GM10266 (cell line): ENCODE measurements at regions not wholly inside any gene's neighbourhood (a gene's known extent, or its start where the extent isn't known, plus 50 kb on each side); places are given as distances from the start of the nearest gene placed in this dataset.
"Not testable (repeated sequence)": the region's sequence is repeated elsewhere in the genome, so short reads cannot be mapped to it uniquely, and the experiment has no call there.

Source experiments
- DNase-seq: peaks from one replicate; pipeline ENCODE4 v3.0.0; 2012; ENCODE audit errors: extremely low spot score
- CTCF ChIP-seq: IDR thresholded peaks from 2 replicates; pipeline ENCODE4 v1.5.1; 2012; ENCODE audit warnings: mild to moderate bottlenecking, low read depth; ENCODE audit not compliant: control insufficient read depth, insufficient read depth; ENCODE audit errors: missing control alignments

- DNase-seq = no peak
- no peak for TF ChIP-seq CTCF
Observed at GRCh38 chr6:121593011-121593641, 157.7 kb downstream of the GJA1 start.

GRCh38 chr6:121594053-121594452 is 158.6 kb downstream of the GJA1 start:
- TF ChIP-seq CTCF = no peak
- DNase-seq = no peak

- DNase-seq = no peak
- TF ChIP-seq CTCF = no peak
Observed at GRCh38 chr6:121595646-121596045, 160.2 kb downstream of the GJA1 start.

- DNase-seq = no peak
- no peak for TF ChIP-seq CTCF
Observed at GRCh38 chr6:121596441-121596840, 161.0 kb downstream of the GJA1 start.

- no peak for DNase-seq
- TF ChIP-seq CTCF = no peak
Observed at GRCh38 chr6:121597654-121598053, 162.2 kb downstream of the GJA1 start.

GRCh38 chr6:121599331-121599730 is 163.9 kb downstream of the GJA1 start:
- DNase-seq = not testable (repeated sequence)

GRCh38 chr6:121600389-121601168 is 165.1 kb downstream of the GJA1 start:
- no peak for DNase-seq
- TF ChIP-seq CTCF = no peak
